ENCODE measurements at regions not wholly inside any gene's neighbourhood (a gene's known extent, or its start where the extent isn't known, plus 50 kb on each side); places are given as distances from the start of the nearest gene placed in this dataset.
"Not testable (repeated sequence)": the region's sequence is repeated elsewhere in the genome, so short reads cannot be mapped to it uniquely, and the experiment has no call there.

- Mint-ChIP-seq H3K4me3 (ENCODE audit: unreplicated experiment) (no peak overlapping the region), H3K9me3 (ENCODE audit: unreplicated experiment) (no peaks in the 10 kb centered on the region), H3K36me3 (ENCODE audit: low read depth, unreplicated experiment) (no peaks in the 10 kb centered on the region), H3K27ac (ENCODE audit: unreplicated experiment) (no peak overlapping the region), H3K27me3 (ENCODE audit: unreplicated experiment) (peaks cover 2% of the 10 kb centered on the region), H3K4me1 (ENCODE audit: unreplicated experiment) (no peaks in the 10 kb centered on the region)
- TF ChIP-seq CTCF (IDR thresholded peaks at IDR 0.05; ENCODE audit: unreplicated experiment), result no peak
- no peak for DNase-seq (ENCODE audit: low spot score)
Measured at GRCh38 chr9:87359264-87359663, 138.4 kb upstream of the DAPK1 start.

GRCh38 chr9:87359958-87360601, 137.6 kb upstream of the DAPK1 start:
- Mint-ChIP-seq H3K4me1 (ENCODE audit: unreplicated experiment) (no peaks in the 10 kb centered on the region), H3K27me3 (ENCODE audit: unreplicated experiment) (peaks cover 2% of the 10 kb centered on the region), H3K9me3 (ENCODE audit: unreplicated experiment) (no peaks in the 10 kb centered on the region), H3K36me3 (ENCODE audit: low read depth, unreplicated experiment) (no peaks in the 10 kb centered on the region), H3K27ac (ENCODE audit: unreplicated experiment) (no peak overlapping the region), H3K4me3 (ENCODE audit: unreplicated experiment) (no peak overlapping the region)
- no peak for TF ChIP-seq CTCF (IDR thresholded peaks at IDR 0.05; ENCODE audit: unreplicated experiment)
- DNase-seq (ENCODE audit: low spot score), result no peak

- H3K9me3 Mint-ChIP-seq (ENCODE audit: unreplicated experiment), result no peaks in the 10 kb centered on the region
- H3K36me3 Mint-ChIP-seq (ENCODE audit: low read depth, unreplicated experiment), result no peaks in the 10 kb centered on the region
- no peak for DNase-seq (ENCODE audit: low spot score)
Measured at GRCh38 chr9:87370049-87370685, 127.5 kb upstream of the DAPK1 start.

GRCh38 chr9:87371795-87372355, 125.8 kb upstream of the DAPK1 start:
- Mint-ChIP-seq H3K9me3 (ENCODE audit: unreplicated experiment) (no peaks in the 10 kb centered on the region), H3K36me3 (ENCODE audit: low read depth, unreplicated experiment) (no peaks in the 10 kb centered on the region), H3K27me3 (ENCODE audit: unreplicated experiment) (no peaks in the 10 kb centered on the region), H3K27ac (ENCODE audit: unreplicated experiment) (no peak overlapping the region), H3K4me3 (ENCODE audit: unreplicated experiment) (no peak overlapping the region), H3K4me1 (ENCODE audit: unreplicated experiment) (no peaks in the 10 kb centered on the region)
- no peak for TF ChIP-seq CTCF (IDR thresholded peaks at IDR 0.05; ENCODE audit: unreplicated experiment)
- no peak for DNase-seq (ENCODE audit: low spot score)

More at GRCh38 chr9:87370049-87370685, 127.5 kb upstream of the DAPK1 start:
- Mint-ChIP-seq H3K27ac (ENCODE audit: unreplicated experiment) (no peak overlapping the region), H3K4me1 (ENCODE audit: unreplicated experiment) (no peaks in the 10 kb centered on the region), H3K4me3 (ENCODE audit: unreplicated experiment) (no peak overlapping the region), H3K27me3 (ENCODE audit: unreplicated experiment) (no peaks in the 10 kb centered on the region)
- no peak for TF ChIP-seq CTCF (IDR thresholded peaks at IDR 0.05; ENCODE audit: unreplicated experiment)

- no peak for DNase-seq (ENCODE audit: low spot score)
- Mint-ChIP-seq H3K27me3 (ENCODE audit: unreplicated experiment) (no peaks in the 10 kb centered on the region), H3K4me3 (ENCODE audit: unreplicated experiment) (no peak overlapping the region), H3K4me1 (ENCODE audit: unreplicated experiment) (no peaks in the 10 kb centered on the region), H3K27ac (ENCODE audit: unreplicated experiment) (no peak overlapping the region), H3K36me3 (ENCODE audit: low read depth, unreplicated experiment) (no peaks in the 10 kb centered on the region), H3K9me3 (ENCODE audit: unreplicated experiment) (no peaks in the 10 kb centered on the region)
- no peak for TF ChIP-seq CTCF (IDR thresholded peaks at IDR 0.05; ENCODE audit: unreplicated experiment)
Measured at GRCh38 chr9:87372356-87372851, 125.3 kb upstream of the DAPK1 start.

GRCh38 chr9:87374023-87374919, 123.4 kb upstream of the DAPK1 start:
- not testable (repeated sequence) for H3K36me3 Mint-ChIP-seq (ENCODE audit: low read depth, unreplicated experiment); H3K4me1 Mint-ChIP-seq (ENCODE audit: unreplicated experiment); H3K27ac Mint-ChIP-seq (ENCODE audit: unreplicated experiment); H3K4me3 Mint-ChIP-seq (ENCODE audit: unreplicated experiment); H3K9me3 Mint-ChIP-seq (ENCODE audit: unreplicated experiment); H3K27me3 Mint-ChIP-seq (ENCODE audit: unreplicated experiment); DNase-seq (ENCODE audit: low spot score)
